ENCODE measurements at regions not wholly inside any gene's neighbourhood (a gene's known extent, or its start where the extent isn't known, plus 50 kb on each side); places are given as distances from the start of the nearest gene placed in this dataset.

DNA sequence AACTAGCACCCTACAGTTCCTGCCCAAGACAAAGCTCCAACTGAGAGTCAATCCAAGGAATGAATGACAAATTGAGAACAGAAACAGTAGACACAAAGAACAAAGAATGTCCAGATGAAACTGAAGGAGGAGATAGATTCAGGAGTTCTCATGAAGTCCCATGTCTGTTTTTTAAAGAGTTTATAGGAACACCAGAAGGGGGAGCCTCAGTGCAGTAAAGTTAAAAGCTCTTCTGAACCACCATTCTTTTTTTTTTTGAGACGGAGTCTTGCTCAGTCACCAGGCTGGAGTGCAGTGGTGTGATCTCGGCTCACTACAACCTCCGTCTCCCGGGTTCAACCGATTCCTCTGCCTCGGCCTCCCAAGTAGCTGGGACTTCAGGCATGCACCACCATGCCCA lies 323.6 kb downstream of the MRPL39 start:
- Histone ChIP-seq H4K5ac (ENCODE audit: low read depth, low read length) (no peak overlapping the region), H2BK15ac (ENCODE audit: low read depth, low read length) (no peak overlapping the region), H3K36me3 (ENCODE audit: control insufficient read depth, insufficient read depth, low read length) (no peaks in the 10 kb centered on the region), H3K27me3 (ENCODE audit: control insufficient read depth, insufficient read depth, low read length) (no peaks in the 10 kb centered on the region), H3K14ac (replicated peaks; ENCODE audit: low read depth, low read length) (no peak overlapping the region), H2AFZ (replicated peaks; ENCODE audit: low read length, poor library complexity) (no peak overlapping the region), H2BK5ac (ENCODE audit: low read depth, low read length, poor library complexity, severe bottlenecking) (no peak overlapping the region), H3K23ac (ENCODE audit: low read depth, low read length) (no peak overlapping the region), H2BK120ac (ENCODE audit: low read depth, low read length) (no peak overlapping the region), H3K18ac (ENCODE audit: low read depth, low read length) (no peak overlapping the region), H4K20me1 (ENCODE audit: insufficient read depth, low read length) (no peaks in the 10 kb centered on the region), H4K8ac (ENCODE audit: low read depth in 2 of 2, low read length in 2 of 2) (no peak overlapping the region), H3K9me3 (ENCODE audit: control insufficient read depth, insufficient read depth, low read length) (no peaks in the 10 kb centered on the region), H3K4me3 (ENCODE audit: insufficient read depth, low read depth, low read length) (no peak overlapping the region), H2BK20ac (ENCODE audit: low read depth, low read length) (no peak overlapping the region), H3K27ac (ENCODE audit: insufficient read depth, low read length) (no peak overlapping the region), H3K4ac (ENCODE audit: low read depth, low read length) (no peak overlapping the region), H4K91ac (ENCODE audit: insufficient read depth, low read depth, low read length) (no peak overlapping the region; the same call in 1 of the 2 replicates), H3K4me2 (ENCODE audit: low read depth, low read length) (no peak overlapping the region), H3K79me1 (ENCODE audit: low read depth in 1 of 2, low read length in 2 of 2) (no peaks in the 10 kb centered on the region), H3K4me1 (ENCODE audit: control insufficient read depth, insufficient read depth, low read length) (no peaks in the 10 kb centered on the region), H2AK9ac (replicated peaks; ENCODE audit: low read depth, low read length, poor library complexity) (no peak overlapping the region), H3K9me1 (ENCODE audit: insufficient read depth, low read length) (no peaks in the 10 kb centered on the region), H2AK5ac (ENCODE audit: low read depth, low read length) (no peak overlapping the region), H3K9ac (ENCODE audit: low read depth, low read length) (no peak overlapping the region), H3K56ac (ENCODE audit: extremely low read depth, insufficient read depth, low read length) (no peak overlapping the region)
- intact Hi-C loops (cut with micrococcal nuclease) = loop anchor here (1.0 to 2.0 kb wide), 2 partner anchors 31 to 103 kb away; no protein-coding TSS in a partner anchor
- in situ Hi-C loops (cut with MboI; ENCODE audit: low sequenced_read_pairs) = no loop called here
- POLR2A ChIA-PET (ENCODE audit: unreplicated experiment) = no interaction called here
- dilution Hi-C loops (cut with HindIII; ENCODE audit: low sequenced_read_pairs, unreplicated experiment) = no loop called here
- TF ChIP-seq, protein P1, sequence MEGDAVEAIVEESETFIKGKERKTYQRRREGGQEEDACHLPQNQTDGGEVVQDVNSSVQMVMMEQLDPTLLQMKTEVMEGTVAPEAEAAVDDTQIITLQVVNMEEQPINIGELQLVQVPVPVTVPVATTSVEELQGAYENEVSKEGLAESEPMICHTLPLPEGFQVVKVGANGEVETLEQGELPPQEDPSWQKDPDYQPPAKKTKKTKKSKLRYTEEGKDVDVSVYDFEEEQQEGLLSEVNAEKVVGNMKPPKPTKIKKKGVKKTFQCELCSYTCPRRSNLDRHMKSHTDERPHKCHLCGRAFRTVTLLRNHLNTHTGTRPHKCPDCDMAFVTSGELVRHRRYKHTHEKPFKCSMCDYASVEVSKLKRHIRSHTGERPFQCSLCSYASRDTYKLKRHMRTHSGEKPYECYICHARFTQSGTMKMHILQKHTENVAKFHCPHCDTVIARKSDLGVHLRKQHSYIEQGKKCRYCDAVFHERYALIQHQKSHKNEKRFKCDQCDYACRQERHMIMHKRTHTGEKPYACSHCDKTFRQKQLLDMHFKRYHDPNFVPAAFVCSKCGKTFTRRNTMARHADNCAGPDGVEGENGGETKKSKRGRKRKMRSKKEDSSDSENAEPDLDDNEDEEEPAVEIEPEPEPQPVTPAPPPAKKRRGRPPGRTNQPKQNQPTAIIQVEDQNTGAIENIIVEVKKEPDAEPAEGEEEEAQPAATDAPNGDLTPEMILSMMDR (conservative IDR thresholded peaks at IDR 0.05; ENCODE audit: low read depth, low read length) = peak; percentile 58
- TF ChIP-seq CHD1 (IDR thresholded peaks at IDR 0.05; ENCODE audit: low read depth, low read length) = no peak
- no peak for TF ChIP-seq POLR2A (IDR thresholded peaks at IDR 0.05; ENCODE audit: low read depth, low read length)
- peak; percentile 59 for TF ChIP-seq SMC3 (IDR thresholded peaks at IDR 0.05; ENCODE audit: low read depth, low read length)
- peak; percentile 52 for TF ChIP-seq RAD21 (IDR thresholded peaks at IDR 0.05; ENCODE audit: low read length)
- CTCF ChIA-PET = interaction anchor here (0.6 to 1.7 kb wide), 12 partner anchors 12 to 381 kb away, joined by 3 to 12 read pairs (median 4); no protein-coding TSS in a partner anchor
- WGBS, 2 experiments (ENCODE audit: extremely low coverage in 2 of 2, insufficient read length in 1 of 2) = no CpG with 5 or more reads among the region's 6 CpGs
- ATAC-seq (ENCODE audit: low read depth) (peak; percentile 81), DNase-seq (peak; percentile 56)
- no TSS peak for BruUV-seq (replicated peaks)

Measured in IMR-90 (cell line).